ENCODE measurements at regions not wholly inside any gene's neighbourhood (a gene's known extent, or its start where the extent isn't known, plus 50 kb on each side); places are given as distances from the start of the nearest gene placed in this dataset.
A peak's percentile ranks its signal among the peaks of the same experiment; 100 is the strongest.

DNA sequence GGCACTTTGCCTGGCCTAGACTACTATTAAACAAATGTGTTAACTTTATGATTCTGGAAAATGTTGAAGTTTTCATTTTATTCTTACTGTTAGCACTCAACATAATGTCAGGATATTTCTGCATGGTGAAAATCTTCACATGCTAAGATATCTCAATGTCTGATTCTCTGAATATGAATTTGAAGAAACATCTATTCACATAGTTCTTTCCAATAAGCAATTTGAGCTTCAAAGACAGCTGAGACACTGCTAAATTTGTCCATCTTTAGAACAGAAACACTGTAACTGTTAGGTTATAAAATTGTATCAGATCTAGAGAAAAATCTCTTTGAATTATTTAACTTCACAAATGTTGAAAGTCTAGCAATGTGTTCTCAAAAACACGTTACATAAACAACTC lies 970.2 kb downstream of the PLOD2 start:
- no peak overlapping the region for H3K4me3 Mint-ChIP-seq (ENCODE audit: low read depth)
- H3K4me1 Mint-ChIP-seq (ENCODE audit: low read depth), result peaks cover 7% of the 10 kb centered on the region
- no peak for TF ChIP-seq CTCF (IDR thresholded peaks at IDR 0.05; ENCODE audit: unreplicated experiment)
- H3K9me3 Mint-ChIP-seq (ENCODE audit: low read depth), result peaks cover 4% of the 10 kb centered on the region
- H3K36me3 Mint-ChIP-seq (ENCODE audit: insufficient read depth), result no peaks in the 10 kb centered on the region
- DNase-seq (ENCODE audit: low spot score, unreplicated experiment), result no peak
- H3K27me3 Mint-ChIP-seq, result no peaks in the 10 kb centered on the region
- H3K27ac Mint-ChIP-seq, result peak overlapping the region; percentile 20

- Mint-ChIP-seq H3K9me3 (ENCODE audit: low read depth) (peaks cover 4% of the 10 kb centered on the region), H3K27me3 (no peaks in the 10 kb centered on the region), H3K27ac (no peak overlapping the region), H3K36me3 (ENCODE audit: insufficient read depth) (no peaks in the 10 kb centered on the region), H3K4me1 (ENCODE audit: low read depth) (peaks cover 7% of the 10 kb centered on the region), H3K4me3 (ENCODE audit: low read depth) (no peak overlapping the region)
- no peak for DNase-seq (ENCODE audit: low spot score, unreplicated experiment)
- no peak for TF ChIP-seq CTCF (IDR thresholded peaks at IDR 0.05; ENCODE audit: unreplicated experiment)
Observed at GRCh38 chr3:145191543-145191942, 969.4 kb downstream of the PLOD2 start.

DNA sequence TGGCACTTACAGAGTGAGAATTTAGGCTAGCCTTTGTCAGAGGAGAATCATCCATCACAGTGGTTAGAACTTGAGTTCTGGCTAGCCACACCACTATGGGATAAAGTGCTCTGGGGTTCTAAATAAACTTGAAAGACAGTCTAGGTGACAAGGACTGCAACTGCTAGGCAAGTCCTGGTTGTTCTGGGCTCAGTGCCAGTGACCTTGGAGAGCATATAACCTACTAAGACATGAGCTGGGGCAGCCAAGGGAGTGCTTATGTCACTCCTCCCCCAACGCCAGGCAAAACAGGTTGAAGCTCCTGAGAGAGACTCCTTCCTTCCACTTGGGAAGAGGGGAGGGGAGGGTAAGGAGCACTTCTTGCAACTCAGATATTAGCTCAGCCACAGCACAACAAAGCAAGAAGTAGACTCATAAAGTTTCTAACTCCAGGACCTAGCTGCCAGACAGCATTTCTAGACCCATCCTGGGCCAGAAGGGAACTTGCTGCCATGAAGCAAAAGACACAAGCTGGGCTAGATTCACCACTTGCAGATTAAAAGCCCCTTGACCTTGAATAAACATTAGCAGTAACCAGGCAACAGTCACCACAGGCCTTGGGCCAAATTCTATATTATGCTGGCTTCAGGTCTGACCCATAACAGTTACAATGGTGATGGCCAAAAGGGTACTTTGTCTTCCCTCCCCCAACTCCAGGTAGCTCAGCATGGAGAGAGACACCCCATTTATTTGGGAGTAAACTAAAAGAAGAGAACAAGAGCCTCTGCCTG lies 963.7 kb downstream of the PLOD2 start:
- no peak for DNase-seq (ENCODE audit: low spot score, unreplicated experiment)
- no peak overlapping the region for H3K27ac Mint-ChIP-seq
- H3K4me3 Mint-ChIP-seq (ENCODE audit: low read depth), result no peak overlapping the region
- H3K36me3 Mint-ChIP-seq (ENCODE audit: insufficient read depth), result peaks cover 5% of the 10 kb centered on the region
- H3K4me1 Mint-ChIP-seq (ENCODE audit: low read depth), result peaks cover 8% of the 10 kb centered on the region
- H3K27me3 Mint-ChIP-seq, result no peaks in the 10 kb centered on the region
- no peak for TF ChIP-seq CTCF (IDR thresholded peaks at IDR 0.05; ENCODE audit: unreplicated experiment)
- H3K9me3 Mint-ChIP-seq (ENCODE audit: low read depth), result peaks cover 15% of the 10 kb centered on the region

DNA sequence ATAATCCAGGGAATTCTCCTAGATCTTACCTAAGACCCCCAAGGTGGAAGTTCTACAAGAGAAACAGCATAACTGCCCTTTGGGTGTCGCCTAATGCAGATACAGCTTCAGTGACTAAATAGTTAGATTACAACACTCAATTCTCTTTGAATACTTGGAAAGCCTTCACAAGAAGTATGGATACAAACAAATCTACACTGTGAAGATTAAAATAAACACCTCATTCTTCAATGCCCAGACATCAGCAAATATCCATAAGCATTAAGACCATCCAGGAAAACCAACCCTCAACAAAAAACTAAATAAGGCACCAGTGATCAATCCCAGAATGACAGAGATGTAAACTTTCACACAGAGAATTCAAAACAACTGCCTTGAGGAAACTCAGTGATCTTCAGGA lies 963.2 kb downstream of the PLOD2 start:
- no peak overlapping the region for H3K27ac Mint-ChIP-seq
- peaks cover 13% of the 10 kb centered on the region for H3K9me3 Mint-ChIP-seq (ENCODE audit: low read depth)
- no peak overlapping the region for H3K4me3 Mint-ChIP-seq (ENCODE audit: low read depth)
- H3K4me1 Mint-ChIP-seq (ENCODE audit: low read depth), result peaks cover 8% of the 10 kb centered on the region
- peaks cover 5% of the 10 kb centered on the region for H3K36me3 Mint-ChIP-seq (ENCODE audit: insufficient read depth)
- no peak for DNase-seq (ENCODE audit: low spot score, unreplicated experiment)
- no peak for TF ChIP-seq CTCF (IDR thresholded peaks at IDR 0.05; ENCODE audit: unreplicated experiment)
- no peaks in the 10 kb centered on the region for H3K27me3 Mint-ChIP-seq

- H3K9me3 Mint-ChIP-seq (ENCODE audit: low read depth), result peaks cover 3% of the 10 kb centered on the region
- no peak overlapping the region for H3K4me3 Mint-ChIP-seq (ENCODE audit: low read depth)
- DNase-seq (ENCODE audit: low spot score, unreplicated experiment), result no peak
- H3K36me3 Mint-ChIP-seq (ENCODE audit: insufficient read depth), result no peaks in the 10 kb centered on the region
- H3K27me3 Mint-ChIP-seq, result no peaks in the 10 kb centered on the region
- H3K4me1 Mint-ChIP-seq (ENCODE audit: low read depth), result no peaks in the 10 kb centered on the region
- no peak for TF ChIP-seq CTCF (IDR thresholded peaks at IDR 0.05; ENCODE audit: unreplicated experiment)
- no peak overlapping the region for H3K27ac Mint-ChIP-seq
Observed at GRCh38 chr3:145209561-145209960, 951.4 kb downstream of the PLOD2 start.

Data from progenitor cell of endocrine pancreas (in vitro differentiated cells).